ENCODE measurements at regions not wholly inside any gene's neighbourhood (a gene's known extent, or its start where the extent isn't known, plus 50 kb on each side); places are given as distances from the start of the nearest gene placed in this dataset.

DNA sequence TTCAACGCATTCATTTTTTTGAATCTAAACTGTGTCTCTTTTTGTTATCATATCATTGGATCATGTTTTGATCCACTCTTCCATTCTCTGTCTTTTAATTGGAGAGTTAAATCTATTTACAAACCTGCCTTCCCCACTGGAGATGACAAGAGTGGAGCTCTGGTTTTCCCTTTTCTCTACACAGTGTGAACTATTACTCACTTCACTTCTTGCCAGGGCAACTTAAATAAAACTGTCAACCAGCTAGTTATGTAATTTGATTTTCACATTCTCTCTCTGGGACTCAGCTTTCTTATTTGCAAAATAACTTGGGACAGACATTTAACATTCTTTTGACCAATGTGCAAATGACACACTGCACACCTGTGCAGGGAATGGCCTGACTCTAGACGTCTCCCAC, 230.8 kb upstream of the CST7 start:
- DNase-seq: no peak

DNA sequence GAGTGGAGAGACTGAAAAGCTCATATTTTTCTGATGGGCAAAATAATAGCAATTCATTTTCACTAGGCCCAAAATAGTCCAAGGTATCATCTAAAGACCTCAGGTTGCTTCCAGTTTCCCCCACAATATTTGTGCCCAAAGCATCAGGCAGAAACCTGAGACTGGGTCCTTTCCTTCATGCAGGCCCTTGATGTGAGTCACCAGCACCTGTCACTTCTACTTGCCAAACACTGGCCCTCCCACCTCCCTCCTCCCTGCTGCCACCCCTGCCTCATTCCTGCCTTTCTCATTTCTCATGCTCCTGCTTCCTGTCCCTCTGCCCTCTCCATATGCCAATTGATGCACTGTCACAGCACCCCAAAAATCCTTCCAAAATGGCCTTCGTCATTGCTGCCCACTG, 230.4 kb upstream of the CST7 start:
- peak; percentile 50 for DNase-seq

DNA sequence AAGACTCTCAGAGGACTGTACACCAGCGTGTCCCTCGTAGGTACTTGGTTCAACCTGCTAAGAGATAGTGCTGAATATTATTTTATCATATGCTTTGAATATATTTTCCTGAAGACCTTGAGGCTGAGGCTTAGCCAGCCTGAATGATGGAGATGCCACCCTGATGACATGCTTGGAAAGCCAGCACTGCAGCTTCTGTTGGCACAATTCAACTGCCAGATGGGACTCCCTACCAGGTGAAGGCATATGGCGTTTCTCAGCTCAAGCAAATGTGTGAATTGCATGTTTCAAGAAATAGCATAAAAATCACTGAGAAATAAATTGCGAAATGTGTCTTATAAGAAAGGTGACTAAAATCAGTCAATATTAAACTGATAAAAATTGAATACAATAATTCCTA, 228.1 kb upstream of the CST7 start:
- DNase-seq: peak; percentile 93

DNA sequence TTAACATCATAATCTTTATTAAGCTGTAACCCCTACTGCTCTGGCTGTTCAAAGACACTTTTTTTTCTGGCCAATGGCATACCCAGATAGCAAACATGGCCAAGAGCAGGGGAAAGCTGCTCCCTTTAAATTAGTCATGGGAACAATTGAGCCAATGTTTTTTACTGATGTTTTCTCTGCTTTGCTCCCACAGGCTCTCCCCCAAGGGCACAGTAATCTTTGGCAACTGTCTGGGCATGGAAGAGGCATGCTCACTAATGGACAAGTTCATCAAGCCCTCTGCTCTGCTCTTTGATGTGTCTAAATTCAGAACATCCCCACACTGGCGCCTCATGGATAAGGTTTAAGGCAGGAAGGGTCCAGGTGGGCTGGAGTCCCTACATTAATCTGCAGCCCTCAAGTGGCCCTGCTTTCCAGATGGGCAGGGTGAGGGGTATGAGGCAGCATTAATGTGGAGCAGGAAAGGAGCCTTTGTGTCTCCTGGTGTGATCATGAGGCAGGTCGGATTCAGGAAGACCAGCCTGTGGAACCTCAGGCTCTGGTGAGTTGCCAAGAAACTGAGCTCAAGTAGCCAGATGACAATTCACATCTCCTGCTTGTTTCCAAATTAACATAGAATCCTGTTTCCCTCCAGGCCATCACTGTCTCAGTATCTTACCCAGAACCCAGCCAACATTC, 227.0 kb upstream of the CST7 start:
- peak; percentile 100 for DNase-seq

DNA sequence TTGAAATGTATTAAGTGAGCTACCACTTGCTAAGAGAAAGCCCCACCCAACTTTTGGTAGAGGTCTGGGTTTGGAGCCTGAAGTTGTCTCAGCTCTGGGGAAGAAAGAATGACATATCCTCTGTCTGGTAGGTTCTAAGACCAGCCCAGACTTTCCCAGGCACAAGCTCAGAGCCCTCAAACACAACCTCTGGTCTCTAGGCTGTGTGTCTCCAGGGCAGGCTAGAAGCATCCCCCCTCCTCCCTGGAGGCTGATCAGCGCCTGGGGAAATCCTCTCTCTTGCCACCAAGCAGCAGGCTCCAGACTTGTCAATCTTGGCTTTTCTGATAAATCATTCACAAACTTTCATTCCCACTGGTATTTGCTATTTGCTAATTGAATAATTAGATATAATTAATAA, 226.5 kb upstream of the CST7 start:
- DNase-seq: no peak

DNA sequence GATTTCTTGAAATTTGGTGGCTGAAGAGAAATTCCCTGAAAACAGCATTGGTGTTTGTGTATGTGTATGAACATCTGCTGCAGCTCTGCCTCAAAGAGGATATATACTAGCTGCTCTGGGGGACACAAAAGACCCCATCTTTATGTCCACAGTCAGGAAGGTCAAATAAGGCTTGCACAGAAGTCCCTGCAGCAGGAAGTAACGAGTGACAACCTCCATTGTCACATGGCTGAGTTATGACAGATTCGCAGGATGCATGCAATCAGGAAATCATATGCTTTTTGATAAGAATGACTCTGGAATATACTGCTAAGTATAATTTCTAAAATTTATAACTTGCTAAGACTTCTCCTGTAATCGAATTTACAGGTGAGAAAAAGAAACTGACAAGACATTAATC, 225.9 kb upstream of the CST7 start:
- DNase-seq: no peak

DNA sequence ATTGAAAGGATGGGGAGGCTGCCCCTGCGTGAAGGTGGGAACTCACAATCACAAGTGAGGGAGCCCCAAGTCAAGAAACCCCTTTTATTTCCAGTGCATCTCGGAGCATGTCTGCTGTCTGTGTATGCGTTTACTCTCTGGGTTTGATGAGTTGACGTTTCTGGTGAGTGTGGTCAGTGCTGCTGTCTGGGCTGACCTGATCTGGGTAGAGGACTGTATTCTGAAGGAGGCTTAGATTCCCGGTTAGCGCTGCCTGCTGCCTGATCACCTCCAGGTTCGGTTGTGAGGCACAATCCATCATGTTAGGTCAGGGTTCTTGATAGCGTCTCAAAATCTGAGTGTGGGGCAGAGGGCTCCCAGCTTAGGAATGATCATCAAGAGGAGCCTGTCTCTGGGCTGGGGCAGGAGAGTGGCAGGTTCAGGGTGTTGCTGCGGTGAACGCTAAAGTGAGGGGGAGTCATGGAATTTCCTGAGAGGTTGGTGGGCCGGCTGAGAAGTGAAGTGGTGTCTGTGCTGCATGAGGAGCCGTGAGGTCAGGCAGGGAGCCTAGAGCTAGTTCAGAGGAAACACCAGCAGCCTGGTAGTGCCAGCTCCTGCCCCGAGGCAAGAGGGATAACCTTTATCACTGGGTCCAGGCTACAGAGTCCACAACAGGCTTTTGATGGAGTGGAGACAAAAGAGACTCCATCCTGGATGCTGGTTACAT, 225.3 kb upstream of the CST7 start:
- no peak for DNase-seq

DNA sequence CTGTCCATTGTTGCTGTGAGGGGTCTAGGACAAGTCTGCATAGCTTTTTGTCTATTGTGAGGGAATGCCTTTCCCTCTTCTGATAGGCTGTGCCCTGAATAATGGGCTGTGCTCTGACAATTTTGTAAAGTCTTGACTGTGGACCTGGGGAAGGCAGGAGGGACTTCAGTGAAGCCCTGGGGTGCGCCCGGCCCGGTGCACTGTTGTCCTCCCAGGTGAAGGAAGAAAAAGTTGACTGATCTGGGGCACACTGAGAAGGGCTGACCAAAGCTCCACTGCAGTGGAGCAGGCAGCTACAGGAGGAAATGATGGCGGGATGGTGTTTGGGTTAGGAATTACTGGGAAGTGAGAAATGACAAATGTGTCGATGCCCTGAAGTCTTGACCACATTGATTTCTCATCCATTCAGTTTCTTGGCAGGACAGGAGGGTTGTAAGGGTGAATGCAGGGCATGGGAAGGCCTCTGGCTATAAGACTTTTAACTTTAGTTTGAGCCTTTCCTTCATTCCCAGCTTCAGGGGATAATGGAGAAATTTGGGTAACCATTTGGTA, 224.0 kb upstream of the CST7 start:
- no peak for DNase-seq

DNA sequence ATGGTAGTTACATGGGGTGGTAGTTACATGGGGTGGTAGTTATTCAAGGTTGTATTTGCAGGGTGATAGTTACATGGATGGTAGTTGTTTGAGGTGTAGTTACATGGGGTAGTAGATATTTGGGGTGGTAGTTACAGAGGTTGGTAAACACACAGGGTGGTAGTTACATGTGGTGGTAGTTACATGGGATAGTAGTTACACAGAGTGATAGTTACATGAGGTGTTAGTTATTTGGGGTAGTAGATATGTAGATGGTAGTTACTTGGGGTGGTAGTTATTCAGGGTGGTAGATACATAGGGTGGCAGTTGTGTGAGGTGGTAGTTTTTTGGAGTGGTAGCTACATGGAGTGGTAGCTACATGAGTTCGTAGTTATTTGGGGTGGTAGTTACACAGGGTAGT, 221.3 kb upstream of the CST7 start:
- DNase-seq: no peak

DNA sequence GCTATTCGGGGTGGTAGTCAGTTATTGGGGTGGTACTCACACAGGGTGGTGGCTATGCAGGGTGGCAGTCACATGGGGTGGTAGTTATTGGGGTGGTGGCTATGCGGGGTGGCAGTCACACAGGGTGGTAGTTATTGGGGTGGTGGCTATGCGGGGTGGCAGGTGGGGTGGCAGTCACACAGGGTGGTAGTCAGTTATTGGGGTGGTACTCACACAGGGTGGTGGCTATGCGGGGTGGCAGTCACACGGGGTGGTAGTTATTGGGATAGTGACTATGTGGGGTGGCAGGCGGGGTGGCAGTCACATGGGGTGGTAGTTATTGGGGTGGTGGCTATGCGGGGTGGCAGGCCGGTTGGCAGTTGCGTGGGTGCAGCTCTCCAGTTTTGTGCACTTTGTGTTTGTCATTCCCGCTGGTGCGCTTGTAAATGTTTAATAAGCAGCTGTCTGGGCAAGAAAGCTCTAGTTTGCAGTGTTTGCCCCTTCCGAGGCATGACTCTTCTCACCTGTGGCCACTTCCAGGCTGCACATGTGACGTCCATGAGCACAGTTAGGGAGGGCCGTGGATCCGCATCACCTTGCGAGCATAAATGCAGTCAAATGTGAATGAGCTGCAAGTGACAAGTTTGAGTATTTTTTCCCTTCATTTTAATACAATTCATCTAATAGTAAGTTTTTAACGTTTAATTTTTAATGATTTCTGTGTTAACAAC, 219.0 kb upstream of the CST7 start:
- DNase-seq: no peak

DNA sequence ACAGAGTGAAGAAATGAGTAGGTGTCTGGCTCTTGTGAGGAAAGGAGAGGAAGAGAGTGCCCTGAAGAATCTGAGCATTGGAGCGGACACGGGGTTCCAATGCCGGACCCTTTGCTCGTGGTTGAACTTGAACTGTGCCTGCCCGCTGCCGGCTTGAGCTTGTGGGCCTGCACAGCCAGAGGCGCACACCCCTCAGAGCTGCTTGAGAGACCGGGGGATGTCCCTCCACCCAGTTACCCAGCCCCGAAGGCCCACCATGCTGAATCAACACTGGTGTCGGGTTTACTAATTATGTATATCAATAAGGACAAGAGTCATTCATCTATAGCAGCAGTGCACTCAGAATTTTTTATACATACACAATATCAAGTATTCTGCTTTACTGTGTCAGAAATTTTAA, 218.3 kb upstream of the CST7 start:
- no peak for DNase-seq

DNA sequence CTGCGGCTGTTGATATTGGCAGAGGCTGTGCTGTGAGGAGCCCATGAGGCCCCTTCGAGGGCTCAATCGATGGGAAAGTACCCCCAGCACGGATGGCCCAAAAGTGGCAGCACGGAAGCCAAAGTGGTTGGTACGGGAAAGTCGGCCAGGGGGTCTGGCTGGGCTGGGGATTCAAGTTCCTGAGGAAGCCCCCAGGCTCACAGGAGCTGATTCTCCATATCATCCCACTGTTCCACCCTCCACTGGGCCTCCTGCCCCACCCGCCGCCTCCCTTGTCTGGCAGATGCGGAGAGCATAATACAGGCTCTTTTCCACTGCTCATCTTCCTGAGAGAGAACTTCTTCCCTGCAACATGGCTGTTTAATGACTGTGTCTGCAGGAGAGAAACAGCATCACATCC, 217.8 kb upstream of the CST7 start:
- DNase-seq: no peak

DNA sequence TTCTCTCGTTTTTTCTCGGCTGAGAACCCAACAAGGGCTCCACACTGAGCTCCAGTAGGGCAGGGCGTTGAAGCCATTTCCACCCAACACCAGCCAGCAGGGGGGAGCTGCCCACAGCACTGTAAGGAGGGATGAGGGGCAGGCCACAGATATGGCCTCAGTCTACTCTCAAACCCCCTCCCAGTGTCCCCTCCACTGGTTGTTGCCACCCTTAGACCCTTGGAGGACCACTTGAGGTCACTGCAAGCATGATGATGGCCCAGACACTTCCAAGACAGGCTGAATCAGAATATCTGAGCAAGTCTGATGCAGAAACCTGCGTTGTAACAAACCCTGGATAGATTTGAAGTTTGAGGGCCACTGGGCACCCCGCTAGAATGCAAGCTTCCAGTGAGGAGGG, 217.0 kb upstream of the CST7 start:
- DNase-seq: no peak

DNA sequence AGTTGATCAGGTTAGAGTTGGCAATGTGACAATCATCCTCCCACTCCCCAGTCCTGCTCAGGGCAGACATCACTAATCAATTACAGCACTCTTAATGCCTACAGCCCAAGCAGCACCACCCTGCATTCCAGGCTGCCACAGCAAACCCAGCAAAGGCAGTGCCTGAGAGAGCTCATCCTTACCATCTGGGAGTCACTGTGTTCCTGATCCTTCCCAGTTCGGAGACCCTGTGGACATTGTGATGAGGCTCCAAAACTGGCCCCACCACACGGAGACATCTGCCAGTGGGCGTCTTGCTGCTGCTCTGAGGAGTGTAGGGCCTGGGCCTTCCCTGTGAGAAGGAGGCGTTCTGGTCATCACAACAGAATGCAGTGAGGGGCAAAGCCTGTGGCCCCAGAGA, 216.5 kb upstream of the CST7 start:
- no peak for DNase-seq

DNA sequence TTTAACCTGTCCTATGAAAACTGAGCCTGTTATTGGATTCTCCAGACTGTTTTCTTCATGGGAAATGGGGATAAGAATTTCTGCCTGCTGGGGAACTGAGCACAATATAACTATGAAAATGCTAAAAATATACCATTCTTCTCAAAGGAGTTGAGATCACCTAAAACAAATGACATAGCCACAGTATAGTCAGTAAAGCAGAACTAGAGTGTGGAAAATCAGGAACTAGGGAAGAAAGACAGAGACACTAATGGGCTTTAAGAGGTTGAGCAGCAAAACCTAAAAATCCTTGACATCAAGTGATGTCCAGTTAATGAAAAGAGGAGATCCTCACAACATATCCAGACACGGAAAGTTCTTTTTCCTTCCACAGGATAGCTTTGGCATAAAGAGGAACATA, 215.7 kb upstream of the CST7 start:
- DNase-seq: no peak

DNA sequence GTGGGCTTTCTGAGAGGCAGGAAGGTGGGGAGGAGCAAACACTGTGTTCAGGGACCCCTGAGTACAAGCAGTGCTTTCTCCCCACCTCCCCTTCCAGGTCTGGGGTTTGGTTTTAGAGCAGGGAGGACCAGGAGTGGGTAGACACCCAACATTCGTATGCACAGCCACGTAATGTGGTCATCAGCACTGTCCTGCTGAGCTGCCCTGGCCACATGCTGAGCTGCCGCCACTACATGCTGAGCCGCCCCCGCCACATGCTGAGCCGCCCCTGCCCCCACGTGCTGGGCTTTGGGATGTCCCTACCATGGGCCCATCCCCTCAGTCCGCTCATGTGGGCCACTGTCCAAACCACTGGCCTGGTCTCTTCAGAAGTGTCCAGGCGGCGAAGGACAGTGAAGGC, 214.9 kb upstream of the CST7 start:
- DNase-seq: no peak

DNA sequence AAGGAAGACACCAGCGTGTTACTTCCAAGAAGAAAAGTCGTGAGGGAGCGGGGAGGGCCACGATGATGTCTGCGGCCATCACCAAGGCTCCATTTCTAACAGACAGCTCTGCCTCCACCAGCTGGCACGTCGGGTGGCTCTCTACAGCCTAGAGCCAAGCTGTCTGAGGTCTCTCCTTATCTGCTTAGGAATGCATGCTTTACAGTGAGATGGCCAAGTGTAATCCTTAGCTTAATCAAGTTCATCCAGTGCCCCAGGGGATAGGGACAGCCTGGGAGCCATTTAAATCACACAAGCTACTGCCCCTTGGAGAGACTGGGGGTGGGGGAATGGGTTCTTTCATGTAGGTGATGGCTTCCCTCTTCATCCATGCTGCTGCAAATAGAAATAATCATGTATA, 213.8 kb upstream of the CST7 start:
- no peak for DNase-seq

DNA sequence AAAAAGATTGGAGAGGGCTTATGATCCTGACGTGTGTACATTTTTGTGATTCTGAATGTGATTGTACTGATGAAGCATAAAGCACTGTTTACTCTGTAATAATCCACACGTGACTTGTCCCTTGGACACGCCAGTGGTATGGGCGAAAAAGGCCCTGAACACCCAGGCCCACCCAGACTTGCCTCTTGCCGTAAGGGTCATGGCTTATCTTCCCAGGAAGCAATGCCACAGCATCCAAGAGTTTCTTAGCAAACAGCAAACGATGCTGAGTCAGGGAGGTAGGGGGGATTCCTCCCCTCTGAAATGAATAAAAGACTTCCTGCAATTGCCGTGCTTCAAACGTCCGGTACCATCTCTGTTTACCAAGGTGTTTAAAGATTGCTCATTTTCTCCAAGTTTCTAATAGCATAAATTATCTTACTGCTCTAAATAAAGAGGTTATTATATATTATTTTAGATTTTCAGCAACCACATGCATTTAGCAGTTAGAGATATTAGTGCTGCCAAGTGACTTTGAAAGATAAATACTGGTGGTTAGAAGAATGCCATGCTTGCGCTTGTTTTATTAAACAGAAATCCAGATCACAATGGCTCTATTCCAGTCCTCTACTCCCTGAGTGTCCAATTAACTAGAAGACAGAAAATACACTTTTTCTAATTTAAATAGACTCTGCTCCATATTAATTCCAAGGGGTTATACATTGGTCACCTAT, 212.8 kb upstream of the CST7 start:
- DNase-seq: no peak

DNA sequence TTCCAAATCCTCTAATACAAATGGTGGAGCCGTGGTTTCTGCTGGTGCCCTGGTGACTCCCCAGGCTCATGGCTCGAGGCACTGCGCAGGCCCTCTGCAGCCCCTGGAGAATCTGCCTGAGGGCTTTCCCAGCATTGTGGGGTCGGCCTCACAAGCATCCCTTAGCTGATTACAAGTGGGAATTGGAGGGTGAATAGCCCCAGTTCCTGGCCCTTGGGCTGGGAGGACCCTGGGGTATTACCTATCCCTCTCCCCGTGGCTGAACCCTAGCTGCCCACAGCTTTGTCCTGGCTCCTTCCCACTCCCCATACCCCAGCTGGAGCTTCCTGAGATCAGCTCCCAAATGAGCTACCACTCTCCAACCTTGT, 212.2 kb upstream of the CST7 start:
- DNase-seq: no peak

DNA sequence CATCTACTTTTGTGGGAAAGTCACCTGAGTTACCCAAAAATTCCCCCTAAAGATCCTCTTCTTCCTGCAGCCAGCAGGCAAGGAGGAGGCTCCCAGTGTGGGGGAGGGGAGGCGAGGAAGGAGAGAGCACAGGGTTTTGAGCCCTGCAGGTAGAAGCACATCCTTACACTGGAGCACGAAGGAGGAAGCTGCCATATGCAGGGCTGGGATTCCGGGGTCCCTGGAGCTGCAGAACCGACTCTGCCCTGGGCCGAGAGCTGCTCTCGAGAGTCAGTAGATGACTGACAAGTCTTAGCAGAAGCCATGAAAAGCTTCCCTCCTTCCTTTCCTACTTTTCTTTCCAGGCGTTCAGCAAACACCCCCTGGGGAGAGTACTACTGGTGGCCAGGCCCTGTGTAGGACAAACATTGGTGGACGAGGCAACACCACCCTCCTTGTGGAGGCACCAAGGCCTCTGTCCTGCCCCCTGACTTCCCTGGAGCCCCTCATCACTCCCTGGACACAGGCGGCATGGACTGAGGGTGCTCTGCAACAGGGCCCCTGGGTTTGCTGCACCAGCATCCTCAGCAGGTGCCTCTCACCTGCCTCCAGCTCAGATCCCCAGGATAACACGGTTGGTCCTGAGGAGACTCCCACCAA, 211.7 kb upstream of the CST7 start:
- DNase-seq: no peak

DNA sequence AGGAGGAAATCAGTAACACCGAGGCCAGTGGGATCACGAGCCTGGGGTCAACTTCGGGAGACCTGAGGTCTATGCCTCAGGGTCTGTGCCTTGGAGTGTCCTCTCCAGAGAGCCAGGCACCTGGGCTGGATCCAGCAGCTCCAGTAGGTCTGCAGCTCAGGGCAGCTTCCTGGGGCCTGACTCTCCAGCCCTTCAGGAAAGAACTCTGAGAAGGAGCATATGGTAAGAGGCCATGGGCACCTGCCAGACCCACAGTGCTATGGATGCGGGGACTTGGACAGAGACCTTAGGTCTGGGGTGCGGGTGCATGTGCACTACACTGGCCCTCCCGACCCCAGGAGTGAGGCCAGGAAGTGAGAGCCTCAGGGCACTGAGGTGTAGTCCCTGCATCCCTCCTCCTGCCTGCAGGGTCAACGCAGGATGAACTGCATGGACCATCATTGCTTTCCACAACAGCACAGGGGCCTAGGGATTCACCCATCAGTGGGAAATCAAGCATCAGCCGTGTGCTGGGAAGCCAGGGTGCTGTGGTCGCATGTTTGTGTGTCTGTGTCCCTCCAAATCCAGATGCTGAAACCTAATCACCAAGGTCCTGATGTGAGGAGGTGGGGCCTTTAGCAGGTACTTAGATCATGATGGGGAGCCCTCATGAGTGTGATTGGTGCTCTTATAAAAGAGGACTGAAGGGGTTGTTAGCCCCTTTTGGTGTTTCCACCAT, 210.9 kb upstream of the CST7 start:
- DNase-seq: no peak

DNA sequence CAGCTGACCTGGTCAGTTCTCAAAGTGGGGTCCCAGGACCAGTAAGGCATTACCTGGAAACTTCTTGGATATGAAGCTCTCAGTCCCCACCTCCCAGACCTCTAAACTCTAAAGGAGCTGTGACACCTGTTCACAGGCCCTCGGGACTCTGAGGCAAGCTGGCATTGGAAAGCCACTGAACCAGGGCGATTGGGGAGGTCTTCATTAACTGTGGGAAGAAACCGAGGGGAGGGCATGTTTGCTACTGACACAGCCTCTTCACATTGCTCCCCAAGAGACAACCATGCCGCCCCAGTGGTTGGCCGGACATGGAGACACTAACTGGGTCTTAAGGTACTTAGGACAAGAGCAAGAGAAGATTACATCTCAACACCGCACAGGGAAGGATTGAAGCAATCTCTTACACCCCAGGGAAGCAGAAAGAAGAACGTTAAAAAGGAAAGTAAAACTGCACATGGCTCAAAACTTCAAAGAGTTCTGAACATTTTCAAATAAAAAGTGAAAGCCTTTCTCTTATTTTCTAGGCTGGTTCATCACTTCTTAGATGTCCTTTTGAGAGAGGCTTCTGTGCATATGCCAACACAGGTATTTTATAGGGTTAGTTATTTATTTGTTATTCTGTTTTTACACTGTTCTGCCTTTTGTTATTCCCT, 210.0 kb upstream of the CST7 start:
- no peak for DNase-seq
